Neutrophil (primary cell): ENCODE measurements at regions not wholly inside any gene's neighbourhood (a gene's known extent, or its start where the extent isn't known, plus 50 kb on each side); places are given as distances from the start of the nearest gene placed in this dataset.

Source experiments
- H3K27ac ChIP-seq: fragments of 200-600 bp; sonication (generic); 2 replicates; pipeline ENCODE4 v1.5.1; 2016; ENCODE audit warnings: mild to moderate bottlenecking, moderate library complexity
- H3K27me3 ChIP-seq: fragments of 200-600 bp; sonication (generic); 2 replicates; pipeline ENCODE4 v1.6.0; 2016; ENCODE audit warnings: mild to moderate bottlenecking
- H3K36me3 ChIP-seq: fragments of 200-600 bp; sonication (generic); 2 replicates; pipeline ENCODE4 v1.5.1; 2017
- H3K4me1 ChIP-seq, 2 experiments: fragments of 200-600 bp in 1 of 2; sonication (generic) in 1 of 2; 1 replicate in 1 of 2; 2 replicates in 1 of 2; pipeline versions ENCODE4 v1.5.1 to v1.6.1; 2013 to 2016; ENCODE audit warnings: low read depth in 1 of 2, low read length in 1 of 2, mild to moderate bottlenecking in 1 of 2, moderate library complexity in 1 of 2; ENCODE audit not compliant: control insufficient read depth in 1 of 2, insufficient read depth in 1 of 2
- H3K4me3 ChIP-seq, 2 experiments: fragments of 200-600 bp in 1 of 2; sonication (generic) in 1 of 2; 1 replicate in 1 of 2; 2 replicates in 1 of 2; pipeline ENCODE4 v1.5.1; 2013 to 2016; ENCODE audit warnings: low read depth in 1 of 2, low read length in 1 of 2, mild to moderate bottlenecking in 1 of 2, moderate library complexity in 1 of 2
- H3K9me3 ChIP-seq: fragments of 200-600 bp; sonication (generic); 2 replicates; pipeline ENCODE4 v1.5.1; 2016
- TF ChIP-seq, protein P1 (sequence below): fragments of 200-600 bp; sonication (generic); IDR thresholded peaks from 2 replicates; pipeline ENCODE4 v1.5.1; 2016; ENCODE audit warnings: antibody characterized with exemption

DNA sequence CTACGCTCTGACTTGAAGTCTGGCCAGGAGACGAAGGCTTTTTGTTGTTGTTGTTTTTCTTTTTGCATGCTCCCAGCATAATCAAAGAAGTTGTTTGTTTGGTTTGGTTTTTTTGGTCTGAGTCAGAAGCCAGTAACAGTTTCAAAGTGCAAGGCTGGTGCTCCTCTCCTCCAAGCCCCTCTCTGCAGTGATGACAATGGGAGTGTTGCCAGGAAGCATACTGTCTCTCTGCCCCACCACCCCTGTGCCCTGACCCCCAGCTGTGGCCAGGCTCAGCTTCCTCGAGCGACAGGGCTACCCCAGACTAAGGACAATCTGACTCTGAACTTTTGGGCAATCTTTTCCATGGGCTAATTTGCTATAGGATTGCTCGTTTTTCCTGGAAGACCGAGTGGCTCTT lies 173.8 kb upstream of the PITX1 start:
- H3K4me3 ChIP-seq: no peak overlapping the region
- H3K9me3 ChIP-seq: no peaks in the 10 kb centered on the region
- TF ChIP-seq, protein P1, sequence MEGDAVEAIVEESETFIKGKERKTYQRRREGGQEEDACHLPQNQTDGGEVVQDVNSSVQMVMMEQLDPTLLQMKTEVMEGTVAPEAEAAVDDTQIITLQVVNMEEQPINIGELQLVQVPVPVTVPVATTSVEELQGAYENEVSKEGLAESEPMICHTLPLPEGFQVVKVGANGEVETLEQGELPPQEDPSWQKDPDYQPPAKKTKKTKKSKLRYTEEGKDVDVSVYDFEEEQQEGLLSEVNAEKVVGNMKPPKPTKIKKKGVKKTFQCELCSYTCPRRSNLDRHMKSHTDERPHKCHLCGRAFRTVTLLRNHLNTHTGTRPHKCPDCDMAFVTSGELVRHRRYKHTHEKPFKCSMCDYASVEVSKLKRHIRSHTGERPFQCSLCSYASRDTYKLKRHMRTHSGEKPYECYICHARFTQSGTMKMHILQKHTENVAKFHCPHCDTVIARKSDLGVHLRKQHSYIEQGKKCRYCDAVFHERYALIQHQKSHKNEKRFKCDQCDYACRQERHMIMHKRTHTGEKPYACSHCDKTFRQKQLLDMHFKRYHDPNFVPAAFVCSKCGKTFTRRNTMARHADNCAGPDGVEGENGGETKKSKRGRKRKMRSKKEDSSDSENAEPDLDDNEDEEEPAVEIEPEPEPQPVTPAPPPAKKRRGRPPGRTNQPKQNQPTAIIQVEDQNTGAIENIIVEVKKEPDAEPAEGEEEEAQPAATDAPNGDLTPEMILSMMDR: no peak
- H3K36me3 ChIP-seq: no peaks in the 10 kb centered on the region
- H3K27me3 ChIP-seq: peaks cover 12% of the 10 kb centered on the region
- H3K27ac ChIP-seq: no peak overlapping the region
- H3K4me1 ChIP-seq: no peaks in the 10 kb centered on the region

DNA sequence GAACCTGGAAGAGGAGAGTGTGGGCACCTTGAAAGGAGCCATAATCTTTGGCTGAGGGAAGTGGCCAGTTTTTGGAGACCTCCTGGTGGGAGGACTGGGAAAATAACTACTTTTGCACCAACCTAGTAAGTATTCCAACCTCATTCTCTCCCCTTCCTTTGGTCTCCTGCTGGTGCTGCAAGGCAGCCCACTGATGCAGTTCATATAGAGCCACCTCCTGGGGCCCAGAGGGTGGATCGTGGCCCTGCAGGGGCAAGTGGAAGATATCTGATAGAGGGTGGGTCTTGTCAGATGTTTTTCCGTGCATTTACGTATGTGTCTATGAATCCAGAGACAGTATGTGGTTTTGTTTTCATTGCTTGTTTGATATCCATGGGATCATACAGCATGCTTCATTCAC lies 172.8 kb upstream of the PITX1 start:
- Histone ChIP-seq H3K4me3 (no peak overlapping the region), H3K4me1 (no peaks in the 10 kb centered on the region), H3K27ac (no peak overlapping the region), H3K36me3 (no peaks in the 10 kb centered on the region), H3K9me3 (no peaks in the 10 kb centered on the region), H3K27me3 (peaks cover 11% of the 10 kb centered on the region)
- TF ChIP-seq, protein P1: no peak

DNA sequence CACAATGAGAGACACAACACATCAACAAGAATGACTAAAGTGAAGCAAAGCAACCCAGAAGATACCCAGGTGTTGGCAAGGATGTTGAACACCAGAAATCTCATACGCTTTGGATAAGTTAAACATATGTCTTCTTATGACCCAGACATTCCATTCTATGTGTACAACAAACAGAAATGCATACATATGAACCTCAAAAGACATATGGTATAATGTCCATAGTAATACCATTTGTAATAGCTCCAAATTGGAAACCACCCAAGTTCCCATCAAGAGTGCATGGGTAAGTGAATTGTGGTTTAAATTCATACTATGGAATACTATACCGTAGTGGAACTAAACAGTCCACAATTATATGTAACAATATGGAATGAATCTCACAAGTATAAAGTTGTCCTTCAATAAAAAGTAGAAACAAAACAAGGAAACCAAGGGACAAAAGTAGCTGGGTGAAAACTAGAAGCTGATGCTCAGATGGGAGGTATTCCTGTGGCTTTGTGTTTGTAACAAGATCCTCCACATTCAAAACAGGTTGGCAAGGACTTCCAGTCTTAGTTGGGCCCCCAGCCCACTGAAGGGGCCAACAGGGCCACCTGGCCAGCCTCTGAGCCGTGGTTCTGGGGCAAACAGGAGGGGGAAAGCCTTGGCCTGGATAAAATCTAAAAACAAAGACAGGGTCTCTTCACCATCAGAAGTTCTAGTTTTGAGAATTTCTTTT lies 171.8 kb upstream of the PITX1 start:
- Histone ChIP-seq H3K27ac (no peak overlapping the region), H3K36me3 (no peaks in the 10 kb centered on the region), H3K4me3 (no peak overlapping the region), H3K9me3 (no peaks in the 10 kb centered on the region), H3K4me1 (no peaks in the 10 kb centered on the region), H3K27me3 (peaks cover 18% of the 10 kb centered on the region)
- TF ChIP-seq, protein P1: no peak

DNA sequence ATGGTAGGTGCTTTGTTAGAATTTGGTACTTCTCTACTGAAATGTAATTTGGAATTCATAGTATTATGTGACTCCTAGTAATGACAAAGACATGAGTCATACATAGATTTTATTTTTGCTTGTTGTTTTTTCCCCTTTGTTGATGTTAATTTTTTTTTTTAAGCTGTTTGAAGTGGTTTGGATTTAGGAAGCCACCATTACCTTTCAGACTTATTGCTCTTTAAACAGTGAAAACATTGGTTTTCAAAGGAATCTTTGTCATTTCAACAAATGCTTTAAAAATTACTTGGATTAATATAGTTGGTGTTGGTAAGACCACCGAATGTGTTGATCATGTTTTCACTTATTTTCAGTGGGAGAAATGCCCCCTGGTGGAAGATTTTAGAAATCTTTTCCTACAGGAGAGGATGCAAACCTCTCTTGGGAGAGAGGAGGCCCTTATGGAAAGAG lies 170.1 kb upstream of the PITX1 start:
- H3K36me3 ChIP-seq: no peaks in the 10 kb centered on the region
- no peaks in the 10 kb centered on the region for H3K4me1 ChIP-seq
- no peaks in the 10 kb centered on the region for H3K9me3 ChIP-seq
- H3K27ac ChIP-seq: no peak overlapping the region
- peaks cover 33% of the 10 kb centered on the region for H3K27me3 ChIP-seq
- TF ChIP-seq, protein P1: no peak
- H3K4me3 ChIP-seq: no peak overlapping the region

DNA sequence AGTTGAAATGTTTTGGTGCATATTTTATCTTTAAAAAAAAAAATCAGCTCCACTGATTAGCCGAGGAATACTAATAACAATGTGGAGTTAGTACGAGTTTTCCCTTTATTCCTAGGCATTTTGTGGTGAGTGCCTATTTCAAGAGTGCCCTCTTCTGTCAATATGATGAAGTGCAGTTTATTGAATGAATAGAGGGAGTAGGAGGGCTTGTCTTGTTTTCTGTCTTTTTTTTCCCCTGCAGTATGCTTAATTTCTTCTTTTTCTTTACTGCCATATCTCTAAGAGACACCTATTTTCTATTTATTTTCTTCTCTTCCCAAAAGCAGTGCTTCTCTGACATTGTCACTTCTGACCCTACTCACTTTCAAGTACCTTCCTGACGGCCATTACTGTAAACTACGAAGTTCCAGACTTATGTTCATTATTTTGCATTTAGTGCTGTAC lies 169.6 kb upstream of the PITX1 start:
- H3K36me3 ChIP-seq: no peaks in the 10 kb centered on the region
- no peak overlapping the region for H3K27ac ChIP-seq
- no peak overlapping the region for H3K4me3 ChIP-seq
- peaks cover 38% of the 10 kb centered on the region for H3K27me3 ChIP-seq
- H3K9me3 ChIP-seq: no peaks in the 10 kb centered on the region
- TF ChIP-seq, protein P1: no peak
- H3K4me1 ChIP-seq: no peaks in the 10 kb centered on the region
